Neural cell (in vitro differentiated cells): ENCODE measurements at regions not wholly inside any gene's neighbourhood (a gene's known extent, or its start where the extent isn't known, plus 50 kb on each side); places are given as distances from the start of the nearest gene placed in this dataset.

Experiments used
- EP300 ChIP-seq: fragments of 450-650 bp; conservative IDR thresholded peaks from 2 replicates; pipeline ENCODE4 v1.6.1; 2014; ENCODE audit warnings: antibody characterized with exemption, mild to moderate bottlenecking, moderate library complexity; ENCODE audit not compliant: poor library complexity, severe bottlenecking
- EZH2 ChIP-seq: fragments of 200-600, 300-800 bp; shearing (Covaris generic), sonication (generic); IDR thresholded peaks from 2 replicates; pipeline ENCODE4 v1.6.1; 2014; ENCODE audit warnings: antibody characterized with exemption, low read length, borderline replicate concordance, mild to moderate bottlenecking; ENCODE audit not compliant: insufficient read depth, poor library complexity, severe bottlenecking
- MXI1 ChIP-seq: fragments of 450-650 bp; conservative IDR thresholded peaks from 2 replicates; pipeline ENCODE4 v1.6.1; 2014; ENCODE audit warnings: antibody characterized with exemption, mild to moderate bottlenecking; ENCODE audit not compliant: poor library complexity, severe bottlenecking
- POLR2AphosphoS5 ChIP-seq: IDR thresholded peaks from 2 replicates; pipeline ENCODE4 v1.6.1; 2012
- REST ChIP-seq: IDR thresholded peaks from 2 replicates; pipeline ENCODE4 v1.6.1; 2012; ENCODE audit warnings: borderline replicate concordance
- SMC3 ChIP-seq: fragments of 450-650 bp; conservative IDR thresholded peaks from 2 replicates; pipeline ENCODE4 v1.6.1; 2014; ENCODE audit warnings: antibody characterized with exemption, mild to moderate bottlenecking, moderate library complexity; ENCODE audit not compliant: poor library complexity
- TAF1 ChIP-seq: IDR thresholded peaks from 2 replicates; pipeline ENCODE4 v1.6.1; 2012; ENCODE audit warnings: low read depth
- TF ChIP-seq, protein P1 (sequence below): fragments of 450-650 bp; IDR thresholded peaks from 2 replicates; pipeline ENCODE4 v1.5.1; 2014; ENCODE audit warnings: antibody characterized with exemption, mild to moderate bottlenecking, moderate library complexity; ENCODE audit not compliant: poor library complexity, severe bottlenecking

GRCh38 chr6:9431945-9432344 lies 982.9 kb downstream of the TFAP2A start:
- no peak for TF ChIP-seq EZH2
- TF ChIP-seq EP300 = no peak
- TF ChIP-seq, protein P1, sequence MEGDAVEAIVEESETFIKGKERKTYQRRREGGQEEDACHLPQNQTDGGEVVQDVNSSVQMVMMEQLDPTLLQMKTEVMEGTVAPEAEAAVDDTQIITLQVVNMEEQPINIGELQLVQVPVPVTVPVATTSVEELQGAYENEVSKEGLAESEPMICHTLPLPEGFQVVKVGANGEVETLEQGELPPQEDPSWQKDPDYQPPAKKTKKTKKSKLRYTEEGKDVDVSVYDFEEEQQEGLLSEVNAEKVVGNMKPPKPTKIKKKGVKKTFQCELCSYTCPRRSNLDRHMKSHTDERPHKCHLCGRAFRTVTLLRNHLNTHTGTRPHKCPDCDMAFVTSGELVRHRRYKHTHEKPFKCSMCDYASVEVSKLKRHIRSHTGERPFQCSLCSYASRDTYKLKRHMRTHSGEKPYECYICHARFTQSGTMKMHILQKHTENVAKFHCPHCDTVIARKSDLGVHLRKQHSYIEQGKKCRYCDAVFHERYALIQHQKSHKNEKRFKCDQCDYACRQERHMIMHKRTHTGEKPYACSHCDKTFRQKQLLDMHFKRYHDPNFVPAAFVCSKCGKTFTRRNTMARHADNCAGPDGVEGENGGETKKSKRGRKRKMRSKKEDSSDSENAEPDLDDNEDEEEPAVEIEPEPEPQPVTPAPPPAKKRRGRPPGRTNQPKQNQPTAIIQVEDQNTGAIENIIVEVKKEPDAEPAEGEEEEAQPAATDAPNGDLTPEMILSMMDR = no peak
- TF ChIP-seq POLR2AphosphoS5 = no peak
- no peak for TF ChIP-seq REST
- no peak for TF ChIP-seq SMC3
- TF ChIP-seq MXI1 = no peak
- TF ChIP-seq TAF1 = no peak
